ENCODE measurements at regions not wholly inside any gene's neighbourhood (a gene's known extent, or its start where the extent isn't known, plus 50 kb on each side); places are given as distances from the start of the nearest gene placed in this dataset.

GRCh38 chr2:24439971-24440340, 51.1 kb upstream of the NCOA1 start:
- no peak for DNase-seq (ENCODE audit: low spot score)
- H3K9ac ChIP-seq (ENCODE audit: low read depth in 1 of 2, low read length in 2 of 2): no peak overlapping the region
- no peaks in the 10 kb centered on the region for H3K27me3 ChIP-seq (ENCODE audit: control insufficient read depth in 4 of 4, insufficient read depth in 4 of 4, low read length in 3 of 4)
- no peak overlapping the region for H3K27ac ChIP-seq (ENCODE audit: low read depth in 1 of 2, low read length in 2 of 2)
- no peaks in the 10 kb centered on the region for H3K9me3 ChIP-seq (ENCODE audit: control insufficient read depth in 4 of 4, low read length in 3 of 4)
- WGBS: 90% methylated on average over 3 of the region's 3 CpGs
- no peaks in the 10 kb centered on the region for H3K36me3 ChIP-seq (ENCODE audit: control insufficient read depth in 4 of 4, insufficient read depth in 3 of 4, low read depth in 1 of 4, low read length in 3 of 4)
- TF ChIP-seq FOXA1 (IDR thresholded peaks at IDR 0.05) (no peak), CTCF (IDR thresholded peaks at IDR 0.05; ENCODE audit: low read depth, low read length, missing input control) (no peak), NR2F2 (IDR thresholded peaks at IDR 0.05) (no peak), MAX (IDR thresholded peaks at IDR 0.05) (no peak), HNF4G (IDR thresholded peaks at IDR 0.05) (no peak), GABPA (IDR thresholded peaks at IDR 0.05 in 1 of 2, conservative IDR thresholded peaks at IDR 0.05 in 1 of 2) (no peak), HNF4A (conservative IDR thresholded peaks at IDR 0.05) (no peak), YY1 (IDR thresholded peaks at IDR 0.05) (no peak), TAF1 (conservative IDR thresholded peaks at IDR 0.05) (no peak), EGR1 (IDR thresholded peaks at IDR 0.05; ENCODE audit: low read depth in 2 of 2) (no peak), SP1 (IDR thresholded peaks at IDR 0.05) (no peak), JUND (IDR thresholded peaks at IDR 0.05) (no peak), ZBTB33 (IDR thresholded peaks at IDR 0.05) (no peak), ATF3 (IDR thresholded peaks at IDR 0.05) (no peak), RXRA (IDR thresholded peaks at IDR 0.05) (no peak), REST (IDR thresholded peaks at IDR 0.05) (no peak)
- H3K4me3 ChIP-seq (ENCODE audit: low read depth in 1 of 3, low read length in 3 of 3): no peak overlapping the region
- H3K4me1 ChIP-seq (ENCODE audit: control insufficient read depth in 4 of 4, insufficient read depth in 4 of 4, low read length in 3 of 4): no peaks in the 10 kb centered on the region
